Suprapubic skin (tissue), 2 donors: ENCODE measurements at regions not wholly inside any gene's neighbourhood (a gene's known extent, or its start where the extent isn't known, plus 50 kb on each side); places are given as distances from the start of the nearest gene placed in this dataset.

ENCODE experiments used
- EP300 ChIP-seq: sonication (generic); formaldehyde crosslinking; IDR thresholded peaks from one replicate; pipeline ENCODE4 v1.6.1; 2017; ENCODE audit warnings: antibody characterized with exemption
- POLR2A ChIP-seq, 2 donors: fragments of 450-650 bp; IDR thresholded peaks; one replicate each; pipeline ENCODE4 v1.6.1; 2017; ENCODE audit warnings: antibody characterized with exemption in 2 of 2, mild to moderate bottlenecking in 2 of 2, moderate library complexity in 2 of 2

- TF ChIP-seq POLR2A (IDR thresholded peaks at IDR 0.05) (no peak), EP300 (no peak)
Observed at GRCh38 chr2:211216221-211216620, 659.8 kb downstream of the CPS1 start.
